NCI-H1417 treated with DMSO at 0.1 percent for 48 hours (cell line): ENCODE measurements at regions not wholly inside any gene's neighbourhood (a gene's known extent, or its start where the extent isn't known, plus 50 kb on each side); places are given as distances from the start of the nearest gene placed in this dataset.

Experiments
- DNase-seq: peaks from one replicate; lab custom pipeline; 2025; lab: John Stamatoyannopoulos, UW

DNA sequence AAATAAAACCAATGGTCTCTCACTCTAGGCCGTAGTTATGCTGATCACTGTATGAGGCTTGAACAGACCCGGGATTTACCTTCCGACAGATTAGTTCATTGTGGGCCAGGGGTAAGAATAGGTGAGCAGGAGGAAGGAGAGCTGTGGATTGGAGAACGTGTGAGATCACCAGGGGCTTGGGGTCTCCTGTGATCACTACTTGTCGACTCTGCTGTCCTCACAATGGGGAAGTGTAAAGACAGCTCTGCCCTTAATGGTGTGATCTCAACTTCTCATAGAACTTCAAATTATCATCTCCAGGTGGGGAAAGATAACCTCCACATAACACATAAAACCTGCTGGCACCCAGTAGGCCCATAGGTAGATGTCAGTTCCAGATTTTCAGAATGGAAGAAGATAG, 56.2 kb upstream of the RPS6KA3 start:
- DNase-seq, result no peak

DNA sequence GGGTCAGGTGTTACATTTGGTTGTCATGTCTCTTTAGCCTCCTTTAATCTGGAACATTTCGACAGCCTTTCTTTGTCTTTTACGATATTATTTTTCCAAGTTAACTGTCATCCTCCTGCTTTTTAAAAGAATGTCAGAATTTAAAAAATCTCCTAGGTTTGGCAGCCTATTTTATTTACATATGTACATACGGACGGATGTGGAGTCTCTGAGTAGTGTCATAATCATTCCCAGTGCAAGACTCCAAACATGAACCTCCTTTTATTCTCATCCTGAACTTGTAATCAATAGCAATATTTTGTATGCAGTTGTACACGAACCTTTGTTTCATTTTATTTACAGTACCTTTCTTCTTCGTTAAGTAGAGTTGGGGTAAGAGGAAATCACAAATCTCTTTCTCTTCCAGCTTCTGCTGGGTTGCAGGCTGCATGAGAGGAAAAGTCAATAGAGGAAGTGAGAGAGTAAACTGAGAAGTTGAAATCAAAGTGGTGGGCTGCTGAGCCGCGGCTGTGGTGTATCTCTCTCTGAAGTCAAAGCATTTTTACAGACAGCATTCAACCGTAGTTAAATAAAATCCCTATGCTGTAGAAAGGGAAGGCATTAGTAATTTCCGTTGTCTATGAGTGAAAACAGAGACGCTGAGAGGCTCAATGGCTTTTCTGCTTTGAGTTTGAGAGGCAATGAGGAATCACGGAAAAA, 53.9 kb upstream of the RPS6KA3 start:
- no peak for DNase-seq

DNA sequence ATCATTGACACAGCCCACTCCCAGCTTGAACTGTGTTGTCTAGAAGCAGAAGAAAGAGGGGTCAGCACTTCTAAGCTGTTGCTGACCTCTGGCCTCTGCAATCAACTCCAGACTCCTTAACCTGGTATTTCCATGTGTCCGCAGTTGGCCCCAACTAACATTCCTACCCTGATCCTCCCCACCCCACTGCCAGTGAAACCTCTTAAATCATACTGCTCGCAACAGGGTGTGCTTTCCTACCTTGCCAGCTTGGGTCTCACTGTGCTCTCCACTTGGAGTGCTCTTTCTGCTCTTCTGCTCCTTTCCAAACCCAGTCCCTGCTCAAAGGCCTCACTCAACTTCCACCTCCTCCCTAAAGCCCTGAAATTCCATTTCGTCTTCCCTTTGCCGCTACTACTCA, 52.3 kb upstream of the RPS6KA3 start:
- no peak for DNase-seq

DNA sequence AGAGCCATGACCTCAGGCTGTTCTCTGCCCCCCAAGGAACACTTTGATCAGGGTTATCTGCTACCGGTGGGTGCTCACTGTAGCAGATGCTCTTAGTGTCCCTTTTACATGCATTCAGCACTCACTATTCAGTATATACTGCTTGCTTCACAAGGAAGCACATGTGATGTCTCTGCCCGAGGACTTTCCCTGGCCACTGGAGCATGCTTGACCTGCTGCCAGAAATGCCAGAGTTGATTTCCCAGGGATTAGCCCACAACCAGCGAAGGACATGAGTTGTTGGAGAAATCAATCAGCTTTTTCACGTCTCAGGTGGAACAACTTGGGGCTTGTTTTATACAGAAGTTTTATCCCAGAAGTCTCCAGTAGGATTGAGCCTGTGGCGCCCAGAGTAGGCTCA, 51.2 kb upstream of the RPS6KA3 start:
- DNase-seq, result no peak
